Ammon's horn (tissue), 1 donor: ENCODE measurements at regions not wholly inside any gene's neighbourhood (a gene's known extent, or its start where the extent isn't known, plus 50 kb on each side); places are given as distances from the start of the nearest gene placed in this dataset.
"Not testable (repeated sequence)": the region's sequence is repeated elsewhere in the genome, so short reads cannot be mapped to it uniquely, and the experiment has no call there.

Experiments used
- DNase-seq: peaks from one replicate; pipeline ENCODE4 v3.0.0-alpha.2; 2016; ENCODE audit warnings: low spot score

DNA sequence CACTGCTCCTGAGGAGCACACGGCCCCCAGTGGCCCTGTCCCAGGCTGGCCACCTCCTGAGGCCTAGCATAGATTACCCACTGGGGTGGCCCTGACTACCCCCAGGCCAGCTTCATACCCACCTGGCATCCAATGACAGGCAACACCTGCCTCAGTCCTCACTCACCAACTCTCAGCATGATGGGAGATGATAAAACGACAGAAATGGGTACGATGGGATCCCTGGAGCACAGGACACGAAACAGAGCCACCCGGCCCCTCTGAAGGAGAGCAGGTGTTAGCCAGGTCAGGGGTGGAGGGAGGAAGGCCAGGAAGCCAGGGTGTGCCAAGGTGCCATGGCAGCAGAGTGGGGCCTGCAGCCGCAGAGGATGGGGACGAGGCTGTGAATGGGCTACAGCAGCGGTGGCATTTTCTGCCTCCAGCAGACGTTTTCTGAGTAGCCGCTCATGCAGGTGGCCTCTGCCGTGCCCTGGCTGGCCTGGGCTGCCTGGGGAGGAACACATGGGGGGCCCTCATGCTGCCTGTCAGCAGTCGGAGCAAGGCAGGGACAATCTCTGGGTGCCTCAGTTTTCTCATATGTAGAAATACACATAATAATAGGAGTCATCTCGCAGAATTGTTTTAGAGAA lies 50.2 kb upstream of the FGF3 start:
- no peak for DNase-seq

DNA sequence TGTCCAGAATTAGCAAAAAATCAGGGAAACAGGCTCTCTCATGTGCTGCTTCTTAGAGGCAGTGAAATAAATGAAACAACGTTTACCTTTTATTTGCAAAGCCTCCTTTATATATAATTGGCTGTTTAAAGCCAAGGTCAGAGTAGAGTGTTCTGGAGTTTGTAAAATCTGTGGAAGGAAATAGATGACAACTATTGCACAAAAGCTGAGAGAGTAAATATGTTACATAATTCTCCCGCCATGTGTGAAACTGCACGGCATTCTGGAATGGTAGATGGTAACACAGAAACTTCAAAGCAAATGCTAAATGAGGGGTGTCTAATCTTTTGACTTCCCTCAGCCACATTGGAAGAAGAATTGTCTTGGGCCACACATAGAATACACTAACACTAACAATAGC lies 51.5 kb upstream of the FGF3 start:
- no peak for DNase-seq

DNA sequence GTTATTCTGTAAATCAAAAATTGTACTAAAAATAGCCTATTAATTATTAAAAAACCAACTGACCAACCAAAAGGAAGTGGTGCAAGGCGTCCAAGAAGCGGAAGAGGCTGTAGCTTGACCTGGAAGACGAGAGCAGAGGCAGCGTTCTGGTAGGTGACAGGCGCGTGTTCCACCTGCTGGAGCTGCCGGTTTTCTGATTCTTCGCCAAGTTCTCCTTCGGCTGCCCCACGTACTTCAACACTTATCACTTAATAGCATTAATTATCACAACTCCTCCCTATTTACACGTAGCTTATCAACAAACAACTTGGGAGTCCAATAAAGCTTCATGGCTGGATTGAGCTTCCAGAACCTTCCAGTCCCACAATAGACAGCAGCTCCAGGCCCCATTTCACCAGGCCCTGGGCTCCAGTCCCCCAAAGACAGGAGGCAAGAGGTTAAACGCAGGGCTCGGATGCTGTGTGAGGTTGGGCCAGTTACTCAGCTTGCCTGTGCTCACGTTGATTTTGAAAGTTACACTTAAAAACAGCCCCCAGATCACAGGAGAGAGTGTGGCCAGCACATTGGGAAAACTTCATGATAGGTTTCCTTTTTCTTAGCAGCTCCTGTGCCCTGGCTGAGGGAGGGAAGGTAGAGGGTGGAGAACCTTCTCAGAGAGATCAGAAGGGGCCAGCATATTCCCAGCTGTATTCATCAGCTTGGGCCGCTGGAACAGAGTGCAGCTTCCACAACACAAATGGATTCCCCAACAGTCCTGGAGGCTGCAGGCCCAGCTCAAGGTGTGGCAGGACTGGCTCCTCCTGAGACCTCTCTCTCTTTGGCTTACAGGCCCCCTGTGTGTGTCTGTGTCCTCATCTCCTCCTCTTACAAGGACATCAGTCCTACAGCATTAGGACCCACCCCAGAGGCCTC lies 54.2 kb upstream of the FGF3 start:
- no peak for DNase-seq

DNA sequence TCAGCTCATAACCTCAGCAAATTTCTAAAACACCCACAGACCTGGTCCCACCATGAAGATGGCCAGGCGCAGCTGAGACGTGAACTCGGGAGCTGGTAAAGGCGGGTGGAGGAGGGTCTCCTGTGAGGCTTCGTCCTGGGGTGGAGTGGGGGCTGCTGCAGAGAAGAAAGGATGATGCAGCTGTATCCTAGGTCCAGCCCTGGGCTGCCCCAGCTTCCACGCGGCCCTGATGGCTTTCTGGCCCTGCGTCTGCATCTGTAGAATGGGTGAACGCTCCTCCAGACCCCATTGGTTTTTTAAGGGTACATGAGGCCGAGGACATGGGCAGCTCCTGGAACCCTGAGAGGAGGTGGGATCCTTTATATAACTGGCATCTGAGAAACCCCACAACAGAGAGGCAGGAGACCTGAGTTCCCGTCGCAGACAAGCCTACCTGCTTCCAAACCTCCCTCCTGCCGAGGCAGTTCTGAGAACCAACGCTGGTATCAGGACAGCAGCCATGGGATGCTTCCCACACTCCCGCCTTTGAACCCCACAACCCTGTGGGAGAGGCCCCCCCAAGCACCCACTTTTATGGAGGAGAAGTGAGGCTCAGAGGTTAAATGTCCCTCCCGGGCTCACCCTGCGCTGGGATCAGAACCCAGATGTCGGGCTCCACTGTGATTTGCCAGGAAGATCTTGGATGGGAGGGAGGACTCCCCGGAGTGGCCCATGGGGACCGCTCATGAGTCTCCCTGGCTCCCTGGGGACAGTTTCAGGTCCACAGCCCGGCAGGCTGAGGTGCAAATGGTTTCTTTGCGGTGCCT lies 55.2 kb upstream of the FGF3 start:
- DNase-seq, result no peak

DNA sequence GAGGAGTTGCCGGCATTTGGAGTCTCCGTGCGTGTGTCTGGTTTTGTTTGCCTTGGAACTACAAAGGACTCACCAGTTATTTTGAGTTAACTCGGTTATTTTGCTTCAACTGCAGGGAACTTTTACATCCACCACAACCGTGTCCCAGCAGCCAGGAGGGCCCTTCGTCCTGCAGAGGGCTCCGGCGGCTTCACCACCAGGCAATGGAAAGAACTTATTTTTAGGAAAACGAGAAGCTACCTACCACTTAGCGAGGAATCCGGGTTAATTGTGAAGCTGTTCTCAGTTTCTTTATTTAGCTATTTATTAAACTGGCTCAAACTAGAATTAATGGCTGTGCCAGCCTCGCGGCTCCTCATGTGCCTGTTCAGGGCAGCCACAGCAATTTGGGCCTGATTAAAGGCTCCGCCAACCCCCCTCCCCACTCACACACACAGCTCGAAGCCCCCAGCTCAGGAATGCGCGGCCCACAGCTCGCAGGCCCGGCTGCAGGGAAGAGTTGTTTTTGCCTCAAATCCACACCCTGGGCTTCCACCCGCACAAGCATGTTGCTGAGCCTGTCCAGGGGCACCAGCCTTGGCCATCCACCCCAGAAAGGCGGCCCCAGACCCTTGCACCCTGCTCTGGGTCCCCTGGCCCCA lies 55.9 kb upstream of the FGF3 start:
- no peak for DNase-seq

DNA sequence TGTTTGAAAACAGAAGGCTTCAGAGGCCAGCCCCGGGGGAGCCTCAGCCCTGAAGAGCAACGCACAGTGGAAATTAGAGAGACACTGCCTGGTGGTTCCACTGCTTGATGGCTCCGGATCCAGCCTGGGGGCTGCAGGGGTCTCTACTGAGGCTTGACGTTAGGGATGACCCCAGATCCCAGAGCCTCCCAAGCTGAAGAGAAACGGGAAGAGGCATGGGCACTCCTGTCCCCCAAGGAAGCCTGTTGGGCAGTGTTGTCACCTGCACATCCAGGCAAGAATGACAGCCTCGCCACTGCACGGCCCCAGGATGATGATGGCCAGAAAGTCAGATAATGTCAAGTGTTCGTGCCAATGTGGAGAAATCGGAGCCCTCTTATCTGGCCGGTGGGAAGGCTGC lies 56.8 kb upstream of the FGF3 start:
- DNase-seq, result no peak

DNA sequence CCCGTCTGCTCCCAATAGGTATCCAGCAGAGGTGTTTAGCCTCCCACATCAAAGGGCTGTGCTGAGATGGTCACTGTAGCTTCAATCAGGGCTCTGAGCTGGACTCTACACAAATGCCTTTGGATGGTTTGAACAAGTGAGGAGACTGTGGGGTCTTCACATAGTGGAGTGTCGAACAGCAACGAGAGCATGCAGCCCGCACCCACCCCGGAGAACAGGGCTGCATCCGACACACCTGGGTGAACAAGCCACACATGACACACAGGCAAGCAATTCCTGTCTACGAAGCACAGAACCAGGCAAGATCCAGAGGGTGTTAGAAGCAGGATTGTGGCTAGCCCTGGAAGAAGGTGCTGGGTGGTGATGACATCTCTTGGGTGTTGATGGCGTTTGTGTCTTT lies 58.0 kb upstream of the FGF3 start:
- no peak for DNase-seq

DNA sequence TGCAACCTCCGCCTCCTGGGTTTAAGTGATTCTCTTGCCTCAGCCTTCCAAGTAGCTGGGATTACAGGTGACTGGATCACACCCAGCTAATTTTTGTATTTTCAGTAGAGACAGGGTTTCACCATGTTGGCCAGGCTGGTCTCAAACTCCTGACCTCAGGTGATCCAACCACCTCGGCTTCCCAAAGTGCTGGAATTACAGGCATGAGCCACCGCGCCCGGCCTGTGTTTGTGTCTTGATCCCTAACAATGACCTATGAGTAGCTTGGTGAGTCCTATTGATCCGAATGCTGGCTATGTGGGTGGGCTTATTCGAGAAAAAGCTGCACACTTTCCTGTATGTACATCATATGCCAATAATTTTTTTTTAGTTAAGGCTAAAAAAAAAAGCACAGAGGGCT lies 58.5 kb upstream of the FGF3 start:
- not testable (repeated sequence) for DNase-seq

DNA sequence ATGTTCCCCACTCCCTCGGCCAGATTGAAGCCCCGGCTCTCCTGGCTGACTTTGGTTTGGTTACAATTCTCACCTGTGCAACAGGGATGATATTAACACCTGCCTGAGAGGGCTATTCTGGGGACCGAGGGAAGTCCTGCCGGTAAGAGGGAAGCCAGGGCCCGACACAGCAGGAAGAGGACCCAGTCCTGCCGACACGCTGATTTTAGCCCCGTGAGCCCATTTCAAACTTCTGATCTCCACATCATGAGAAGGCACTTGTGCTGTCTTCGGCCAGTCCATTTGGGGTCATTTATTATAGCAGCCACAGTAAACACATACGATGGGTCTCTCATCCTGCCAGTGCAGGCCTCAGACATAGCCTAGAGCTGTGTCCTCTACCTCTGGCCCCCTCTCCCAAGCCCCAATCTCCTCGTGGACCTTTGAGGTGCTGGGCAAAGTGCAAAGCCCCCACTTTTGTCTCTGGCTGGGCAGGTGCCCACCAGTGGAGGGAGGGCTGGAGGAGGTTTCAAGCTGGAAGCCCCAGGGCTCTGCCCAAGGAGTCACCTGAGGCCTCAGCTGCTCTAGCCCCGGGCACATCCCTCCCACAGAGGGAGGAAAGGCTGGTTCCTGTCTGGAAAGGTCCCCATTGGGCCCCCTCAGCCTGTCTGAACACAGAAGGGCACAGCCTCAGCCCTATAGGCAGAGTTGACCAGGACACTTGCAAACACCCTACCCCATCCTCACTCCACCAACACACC lies 59.1 kb upstream of the FGF3 start:
- no peak for DNase-seq

DNA sequence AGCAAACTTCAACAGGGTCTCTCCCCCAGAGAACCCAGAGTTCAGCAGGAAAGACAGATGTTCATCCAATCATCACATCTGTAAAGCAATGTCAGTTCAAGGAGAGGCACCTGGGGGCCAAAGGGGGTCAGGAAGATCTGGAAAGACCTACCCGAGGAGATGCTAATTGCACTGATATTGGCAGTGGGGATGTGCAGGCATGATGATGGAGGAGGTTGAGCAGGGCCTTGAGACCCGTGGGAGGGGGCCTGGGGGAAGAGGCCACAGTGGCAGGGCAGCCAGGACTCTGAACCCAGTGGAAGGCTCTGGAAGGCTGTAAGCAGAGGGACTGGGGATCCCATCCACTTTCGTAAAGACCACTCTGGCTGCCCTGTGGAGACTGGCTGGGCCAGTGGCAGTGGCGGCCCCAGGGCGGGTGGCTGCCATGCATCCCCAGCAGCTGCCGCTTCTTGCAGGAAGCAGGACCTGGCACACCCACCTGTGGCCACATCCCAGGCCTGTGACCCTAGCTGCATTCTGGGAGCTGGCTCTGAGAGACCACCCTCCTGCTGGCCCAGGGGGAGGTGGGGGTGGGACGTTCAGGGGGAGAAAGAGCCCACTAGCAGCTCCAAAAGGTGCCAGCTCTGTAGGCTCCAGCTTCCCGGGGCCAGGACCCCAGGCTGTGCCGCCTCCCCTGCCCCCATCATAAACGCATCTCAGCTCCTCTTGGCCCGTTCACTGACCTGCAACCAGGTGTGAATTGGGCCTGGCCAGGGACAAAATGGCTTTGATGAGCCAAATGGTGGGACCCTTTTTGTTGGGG lies 59.9 kb upstream of the FGF3 start:
- no peak for DNase-seq

DNA sequence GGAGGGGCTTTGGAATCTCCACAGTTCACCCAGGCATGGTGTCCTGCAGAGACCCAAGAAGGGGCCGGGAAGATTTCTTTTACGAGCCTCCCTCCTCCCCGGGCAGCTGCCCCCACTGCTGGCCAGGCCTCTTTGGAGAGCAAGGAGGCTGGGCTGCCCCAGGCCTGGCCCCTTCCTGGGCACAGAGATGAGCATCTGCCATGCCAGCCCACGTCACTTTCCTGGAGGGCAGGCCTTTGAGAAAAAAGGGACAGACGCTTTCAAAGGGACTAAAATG lies 60.5 kb upstream of the FGF3 start:
- DNase-seq, result no peak

DNA sequence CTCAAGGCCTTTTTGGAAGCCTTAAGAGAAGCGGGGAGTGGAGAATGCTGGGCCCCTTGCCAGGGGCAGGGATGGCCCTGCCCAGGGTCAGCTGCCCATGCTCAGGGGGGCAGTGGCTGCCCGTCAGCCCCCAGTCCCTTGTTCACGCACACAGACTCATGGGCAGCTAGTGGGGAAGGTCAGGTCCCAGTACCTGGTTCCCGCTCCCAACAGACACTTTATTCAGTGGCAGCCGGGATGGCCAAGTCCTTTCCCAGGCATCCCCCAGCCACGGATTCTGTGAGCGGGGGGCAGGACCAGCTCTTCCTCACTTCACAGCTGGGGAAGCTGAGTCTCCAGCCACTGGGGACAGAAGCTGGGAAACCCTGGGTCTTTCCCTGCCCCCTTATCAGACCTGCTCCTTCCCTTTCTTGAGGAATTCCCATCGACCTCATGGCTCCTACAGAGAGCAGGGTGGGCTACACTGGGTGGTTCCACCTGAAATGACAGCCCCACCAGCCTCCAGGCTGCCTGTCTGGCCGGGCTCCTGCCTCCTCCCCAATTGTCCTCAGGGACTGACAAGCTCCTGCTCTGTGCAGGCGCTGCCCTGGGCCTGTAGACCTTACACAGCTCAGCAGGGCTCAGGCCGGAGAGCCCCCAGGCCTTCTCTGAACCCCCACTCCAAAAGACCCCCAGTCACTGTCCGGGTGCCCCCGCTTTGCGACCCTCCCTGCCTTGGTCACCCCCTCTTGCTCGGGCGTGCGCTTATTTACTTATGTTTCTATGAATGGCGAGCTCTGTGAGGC lies 61.0 kb upstream of the FGF3 start:
- DNase-seq, result no peak

DNA sequence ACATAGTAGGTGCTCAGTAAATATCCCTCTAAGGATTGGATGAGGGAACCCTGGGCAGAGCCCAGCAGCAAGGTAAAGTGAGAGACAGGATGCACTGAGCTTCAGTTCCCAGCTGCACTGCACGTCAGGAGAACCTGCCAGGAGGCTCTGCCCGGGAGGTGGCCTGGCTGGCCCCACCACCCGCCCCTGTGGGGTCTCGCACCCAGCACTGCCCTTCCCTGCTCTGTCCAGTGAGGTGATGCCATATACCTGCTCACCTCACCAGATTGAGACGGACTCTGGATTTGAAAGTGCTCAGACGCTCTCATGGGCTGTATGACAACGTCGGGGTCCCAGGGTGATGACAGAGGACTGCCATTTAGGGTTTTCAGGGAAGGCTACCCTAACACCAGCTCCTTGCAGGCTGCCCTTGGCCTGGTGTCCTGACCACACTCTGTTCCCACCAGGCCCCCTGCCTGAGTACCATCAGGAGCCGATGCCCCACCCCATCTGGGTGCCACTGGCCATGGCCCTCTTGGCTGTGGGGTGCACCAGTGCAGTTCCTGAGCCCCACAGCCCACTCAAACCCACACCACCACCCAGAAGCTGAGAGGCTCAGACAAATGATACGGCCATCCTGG lies 61.7 kb upstream of the FGF3 start:
- DNase-seq, result no peak

DNA sequence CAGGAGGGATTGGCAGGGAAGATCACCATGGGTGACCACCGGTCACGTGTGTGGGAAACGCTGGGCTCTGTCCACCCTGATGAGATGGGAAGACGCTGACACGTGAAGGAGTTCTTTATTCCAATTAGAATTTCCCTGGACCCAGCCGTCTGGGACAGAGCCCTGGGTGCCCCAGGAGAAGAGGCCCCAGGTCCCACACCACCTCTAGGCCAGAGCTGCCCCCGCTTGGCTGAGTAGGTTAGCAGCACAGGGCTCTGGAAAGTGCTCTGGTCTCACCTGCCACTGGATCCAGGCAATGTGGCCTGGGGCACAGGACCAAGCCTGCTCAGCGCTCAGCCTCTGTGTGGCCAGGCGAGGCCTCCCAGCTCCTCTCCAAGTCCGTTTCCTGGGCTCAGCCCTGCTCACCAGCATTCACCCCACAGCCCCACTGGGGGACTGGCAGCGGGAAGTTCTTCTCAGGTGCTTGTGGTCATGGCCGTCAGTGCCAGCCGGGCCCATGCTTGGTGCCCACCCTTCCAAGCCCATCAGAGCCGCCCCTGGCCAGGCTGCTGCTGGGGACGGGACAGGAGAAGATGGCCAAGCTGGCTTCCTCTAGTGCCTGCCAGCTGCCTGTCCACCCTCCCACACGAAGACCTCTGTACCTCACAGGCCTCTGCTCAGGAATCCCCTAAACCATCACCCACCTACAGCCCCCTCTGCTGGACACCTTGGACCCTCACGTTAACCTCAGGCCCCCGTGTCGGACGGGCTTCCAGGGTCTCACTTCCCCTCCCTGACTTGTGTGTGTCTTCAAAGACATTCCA lies 62.5 kb upstream of the FGF3 start:
- no peak for DNase-seq

DNA sequence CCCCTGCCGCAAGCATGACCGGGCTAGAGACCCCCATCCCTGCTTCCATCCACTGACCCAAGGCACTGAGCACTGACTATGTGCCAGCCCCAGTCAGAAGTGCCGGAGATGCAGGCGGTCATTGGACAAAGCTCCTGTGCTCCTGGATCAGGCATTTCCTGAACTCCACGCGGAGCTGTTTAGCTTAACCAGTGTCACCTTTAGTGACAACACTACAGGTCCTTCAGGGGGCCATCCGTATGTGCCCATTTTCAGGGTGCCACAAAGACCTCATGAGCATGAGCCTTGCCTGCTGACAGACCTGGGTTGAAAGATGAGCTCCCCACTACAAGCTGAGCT lies 63.0 kb upstream of the FGF3 start:
- DNase-seq, result no peak

DNA sequence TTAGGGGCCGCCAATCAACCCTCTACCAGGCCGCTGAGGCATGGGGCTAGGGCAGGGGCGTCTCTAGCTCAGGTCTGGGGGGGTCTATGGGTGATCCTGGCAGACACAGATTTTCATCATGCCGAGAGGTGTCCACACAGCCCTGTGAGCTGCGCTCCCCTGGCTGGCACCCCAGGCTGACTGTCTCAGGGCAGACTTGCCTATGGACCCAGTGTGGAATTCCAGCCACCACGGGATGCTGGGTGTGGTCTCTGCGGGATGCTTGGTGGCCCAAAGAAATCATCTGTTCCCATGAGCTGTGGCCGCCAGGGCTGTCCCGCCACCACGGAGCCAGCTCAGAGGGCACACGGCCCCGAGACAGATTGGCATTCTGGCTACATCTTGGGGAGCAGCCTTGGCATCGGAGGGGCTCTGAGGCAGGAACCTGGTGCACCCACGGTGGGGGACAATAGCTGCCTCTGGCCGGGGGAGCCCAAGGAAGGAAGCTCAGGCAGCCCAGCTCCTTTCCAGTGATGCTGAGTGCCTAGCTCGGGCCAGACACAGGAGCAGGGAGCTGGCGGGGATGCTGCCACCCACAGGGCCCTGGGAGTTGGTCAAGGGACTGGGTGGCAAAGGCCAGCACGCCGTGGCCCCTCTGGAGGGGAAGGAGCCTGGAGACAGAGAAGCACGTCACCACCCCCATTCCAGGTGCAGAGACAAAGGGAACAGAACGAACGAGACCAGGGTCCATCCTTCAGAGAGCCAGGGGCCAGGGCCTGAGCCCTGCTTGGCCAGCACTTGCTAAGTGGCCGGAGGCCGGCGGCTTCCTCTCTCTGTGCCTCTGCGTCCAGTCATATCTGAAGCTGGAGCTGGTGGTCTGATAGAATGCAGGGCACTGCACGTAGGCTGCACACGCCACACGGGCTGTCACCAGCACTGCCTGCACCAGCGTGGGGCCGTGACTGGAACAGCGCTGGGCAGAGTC lies 64.4 kb upstream of the FGF3 start:
- no peak for DNase-seq

DNA sequence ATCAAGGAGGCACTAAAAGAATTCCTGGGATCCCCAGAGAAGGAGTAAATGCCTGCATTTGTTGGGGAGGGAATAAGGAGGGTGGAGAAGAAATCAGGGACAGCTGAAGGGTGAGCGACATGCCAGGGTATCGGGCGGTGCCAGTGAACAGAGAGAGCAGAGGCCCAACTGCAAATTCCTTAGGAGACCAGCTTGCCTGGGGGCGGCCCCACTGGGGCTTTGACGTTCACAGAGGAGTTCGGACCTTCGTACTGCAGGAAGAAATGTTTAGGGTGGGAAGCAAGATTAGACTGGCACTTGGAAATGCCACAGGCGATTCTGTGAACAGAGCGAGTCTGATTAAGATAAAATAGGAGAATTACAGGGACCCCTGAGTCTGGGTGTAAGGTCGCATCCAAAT lies 65.1 kb upstream of the FGF3 start:
- no peak for DNase-seq

DNA sequence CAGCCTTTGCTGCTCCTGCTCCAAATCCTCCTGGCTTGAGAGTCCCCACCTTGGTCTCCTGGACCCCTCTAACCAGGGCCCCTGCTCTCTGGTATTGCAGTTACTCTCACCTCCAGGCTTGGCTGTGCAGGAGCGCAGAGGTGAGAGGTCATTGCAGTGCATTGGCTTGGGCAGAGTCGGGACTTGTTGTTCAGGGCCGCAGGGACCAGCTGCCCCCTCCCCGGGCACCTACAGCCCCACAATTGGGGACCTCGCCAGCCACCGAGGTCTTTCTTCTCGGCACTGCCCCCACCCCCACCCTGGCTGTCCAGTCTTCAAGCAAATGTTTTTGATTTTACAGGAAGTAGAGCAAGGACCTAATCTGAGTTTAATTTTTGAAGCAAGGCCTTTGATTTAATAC lies 65.5 kb upstream of the FGF3 start:
- DNase-seq, result no peak
